ENCODE measurements at regions not wholly inside any gene's neighbourhood (a gene's known extent, or its start where the extent isn't known, plus 50 kb on each side); places are given as distances from the start of the nearest gene placed in this dataset.

GRCh38 chr9:80326105-80326504, 754.3 kb downstream of the TLE4 start:
- Histone ChIP-seq H2BK120ac (ENCODE audit: low read depth, low read length) (no peak overlapping the region), H2BK12ac (ENCODE audit: low read length in 2 of 2) (no peak overlapping the region), H3K4me1 (ENCODE audit: control insufficient read depth, insufficient read depth, low read depth, low read length) (no peaks in the 10 kb centered on the region), H3K9ac (ENCODE audit: low read length) (no peak overlapping the region), H3K27ac (ENCODE audit: low read length, poor library complexity, severe bottlenecking) (no peak overlapping the region), H3K14ac (ENCODE audit: low read length in 2 of 2) (no peak overlapping the region), H3K79me1 (replicated peaks; ENCODE audit: low read length, poor library complexity, severe bottlenecking) (no peaks in the 10 kb centered on the region), H3K4me2 (ENCODE audit: low read length, poor library complexity, severe bottlenecking) (no peak overlapping the region), H3K4ac (ENCODE audit: low read depth in 1 of 2, low read length in 2 of 2) (no peak overlapping the region), H4K8ac (ENCODE audit: low read length) (no peak overlapping the region), H3K9me3 (ENCODE audit: control insufficient read depth, low read length) (peaks cover 24% of the 10 kb centered on the region), H3K4me3 (ENCODE audit: insufficient read depth in 1 of 2, low read depth in 1 of 2, low read length in 2 of 2) (no peak overlapping the region), H2AFZ (ENCODE audit: low read depth, low read length) (no peak overlapping the region), H2BK15ac (ENCODE audit: low read depth, poor library complexity, severe bottlenecking) (no peak overlapping the region), H2BK5ac (ENCODE audit: low read depth, low read length, poor library complexity, severe bottlenecking) (no peak overlapping the region), H3K36me3 (ENCODE audit: control insufficient read depth in 1 of 2, insufficient read depth in 2 of 2, low read depth in 1 of 2, low read length in 2 of 2) (no peaks in the 10 kb centered on the region), H2AK5ac (ENCODE audit: low read length, severe bottlenecking) (no peak overlapping the region), H3K23ac (ENCODE audit: low read length in 2 of 2) (no peak overlapping the region), H4K91ac (ENCODE audit: low read length) (no peak overlapping the region), H3K18ac (ENCODE audit: low read depth in 1 of 2, low read length in 2 of 2) (no peak overlapping the region), H3K27me3 (ENCODE audit: control insufficient read depth in 1 of 2, insufficient read depth in 1 of 2, low read length in 2 of 2) (no peaks in the 10 kb centered on the region)
- no peak for DNase-seq
- WGBS, result 95% methylated on average over 3 of the region's 3 CpGs

- Histone ChIP-seq H2BK15ac (ENCODE audit: low read depth, poor library complexity, severe bottlenecking) (no peak overlapping the region), H2BK120ac (ENCODE audit: low read depth, low read length) (no peak overlapping the region), H3K79me1 (replicated peaks; ENCODE audit: low read length, poor library complexity, severe bottlenecking) (no peaks in the 10 kb centered on the region), H4K91ac (ENCODE audit: low read length) (no peak overlapping the region), H2BK12ac (ENCODE audit: low read length in 2 of 2) (no peak overlapping the region), H3K14ac (ENCODE audit: low read length in 2 of 2) (no peak overlapping the region), H3K4me2 (ENCODE audit: low read length, poor library complexity, severe bottlenecking) (no peak overlapping the region), H3K36me3 (ENCODE audit: control insufficient read depth in 1 of 2, insufficient read depth in 2 of 2, low read depth in 1 of 2, low read length in 2 of 2) (no peaks in the 10 kb centered on the region), H3K9ac (ENCODE audit: low read length) (no peak overlapping the region), H3K23ac (ENCODE audit: low read length in 2 of 2) (no peak overlapping the region), H4K8ac (ENCODE audit: low read length) (no peak overlapping the region), H3K27ac (ENCODE audit: low read length, poor library complexity, severe bottlenecking) (no peak overlapping the region), H3K18ac (ENCODE audit: low read depth in 1 of 2, low read length in 2 of 2) (no peak overlapping the region), H3K9me3 (ENCODE audit: control insufficient read depth, low read length) (peaks cover 6% of the 10 kb centered on the region), H2AK5ac (ENCODE audit: low read length, severe bottlenecking) (no peak overlapping the region), H3K4me1 (ENCODE audit: control insufficient read depth, insufficient read depth, low read depth, low read length) (no peaks in the 10 kb centered on the region), H2AFZ (ENCODE audit: low read depth, low read length) (no peak overlapping the region), H3K27me3 (ENCODE audit: control insufficient read depth in 1 of 2, insufficient read depth in 1 of 2, low read length in 2 of 2) (no peaks in the 10 kb centered on the region), H3K4me3 (ENCODE audit: insufficient read depth in 1 of 2, low read depth in 1 of 2, low read length in 2 of 2) (no peak overlapping the region), H2BK5ac (ENCODE audit: low read depth, low read length, poor library complexity, severe bottlenecking) (no peak overlapping the region), H3K4ac (ENCODE audit: low read depth in 1 of 2, low read length in 2 of 2) (no peak overlapping the region)
- 96% methylated on average over 2 of the region's 3 CpGs for WGBS
- peak; percentile 5 for DNase-seq
Measured at GRCh38 chr9:80320916-80321315, 749.2 kb downstream of the TLE4 start.

- Histone ChIP-seq H2AK5ac (ENCODE audit: low read length, severe bottlenecking) (no peak overlapping the region), H4K91ac (ENCODE audit: low read length) (no peak overlapping the region), H2BK5ac (ENCODE audit: low read depth, low read length, poor library complexity, severe bottlenecking) (no peak overlapping the region), H3K36me3 (ENCODE audit: control insufficient read depth in 1 of 2, insufficient read depth in 2 of 2, low read depth in 1 of 2, low read length in 2 of 2) (no peaks in the 10 kb centered on the region), H4K8ac (ENCODE audit: low read length) (no peak overlapping the region), H3K4me1 (ENCODE audit: control insufficient read depth, insufficient read depth, low read depth, low read length) (no peaks in the 10 kb centered on the region), H3K18ac (ENCODE audit: low read depth in 1 of 2, low read length in 2 of 2) (no peak overlapping the region), H3K23ac (ENCODE audit: low read length in 2 of 2) (no peak overlapping the region), H2BK12ac (ENCODE audit: low read length in 2 of 2) (no peak overlapping the region), H3K4ac (ENCODE audit: low read depth in 1 of 2, low read length in 2 of 2) (no peak overlapping the region), H2BK15ac (ENCODE audit: low read depth, poor library complexity, severe bottlenecking) (no peak overlapping the region), H3K4me2 (ENCODE audit: low read length, poor library complexity, severe bottlenecking) (no peak overlapping the region), H3K27me3 (ENCODE audit: control insufficient read depth in 1 of 2, insufficient read depth in 1 of 2, low read length in 2 of 2) (no peaks in the 10 kb centered on the region), H3K27ac (ENCODE audit: low read length, poor library complexity, severe bottlenecking) (peak overlapping the region; percentile 26), H2BK120ac (ENCODE audit: low read depth, low read length) (no peak overlapping the region), H3K9me3 (ENCODE audit: control insufficient read depth, low read length) (peaks cover 6% of the 10 kb centered on the region), H3K4me3 (ENCODE audit: insufficient read depth in 1 of 2, low read depth in 1 of 2, low read length in 2 of 2) (no peak overlapping the region), H3K79me1 (replicated peaks; ENCODE audit: low read length, poor library complexity, severe bottlenecking) (no peaks in the 10 kb centered on the region), H3K14ac (ENCODE audit: low read length in 2 of 2) (no peak overlapping the region), H3K9ac (ENCODE audit: low read length) (no peak overlapping the region), H2AFZ (ENCODE audit: low read depth, low read length) (no peak overlapping the region)
- peak; percentile 5 for DNase-seq
- WGBS, result 64% methylated on average over 2 of the region's 4 CpGs
Measured at GRCh38 chr9:80320480-80320879, 748.7 kb downstream of the TLE4 start.

GRCh38 chr9:80305136-80305535, 733.4 kb downstream of the TLE4 start:
- no peaks in the 10 kb centered on the region for H3K4me1 ChIP-seq (ENCODE audit: control insufficient read depth, insufficient read depth, low read depth, low read length)
- no peaks in the 10 kb centered on the region for H3K36me3 ChIP-seq (ENCODE audit: control insufficient read depth in 1 of 2, insufficient read depth in 2 of 2, low read depth in 1 of 2, low read length in 2 of 2)
- H2BK15ac ChIP-seq (ENCODE audit: low read depth, poor library complexity, severe bottlenecking), result no peak overlapping the region
- H3K9me3 ChIP-seq (ENCODE audit: control insufficient read depth, low read length), result peaks cover 5% of the 10 kb centered on the region
- H2BK5ac ChIP-seq (ENCODE audit: low read depth, low read length, poor library complexity, severe bottlenecking), result no peak overlapping the region
- no peak overlapping the region for H3K4me2 ChIP-seq (ENCODE audit: low read length, poor library complexity, severe bottlenecking)
- no peaks in the 10 kb centered on the region for H3K27me3 ChIP-seq (ENCODE audit: control insufficient read depth in 1 of 2, insufficient read depth in 1 of 2, low read length in 2 of 2)
- H3K27ac ChIP-seq (ENCODE audit: low read length, poor library complexity, severe bottlenecking), result no peak overlapping the region
- no CpG with 5 or more reads among the region's 1 CpG for whole genome bisulfite sequencing
- no peak overlapping the region for H2AFZ ChIP-seq (ENCODE audit: low read depth, low read length)
- no peak overlapping the region for H4K8ac ChIP-seq (ENCODE audit: low read length)
- no peak overlapping the region for H3K4me3 ChIP-seq (ENCODE audit: insufficient read depth in 1 of 2, low read depth in 1 of 2, low read length in 2 of 2)
- H2AK5ac ChIP-seq (ENCODE audit: low read length, severe bottlenecking), result no peak overlapping the region
- no peak overlapping the region for H3K4ac ChIP-seq (ENCODE audit: low read depth in 1 of 2, low read length in 2 of 2)
- DNase-seq, result peak; percentile 6
- H4K91ac ChIP-seq (ENCODE audit: low read length), result no peak overlapping the region
- H3K23ac ChIP-seq (ENCODE audit: low read length in 2 of 2), result no peak overlapping the region
- H3K14ac ChIP-seq (ENCODE audit: low read length in 2 of 2), result no peak overlapping the region
- H3K9ac ChIP-seq (ENCODE audit: low read length), result no peak overlapping the region
- no peak overlapping the region for H2BK12ac ChIP-seq (ENCODE audit: low read length in 2 of 2)
- H3K18ac ChIP-seq (ENCODE audit: low read depth in 1 of 2, low read length in 2 of 2), result no peak overlapping the region
- H3K79me1 ChIP-seq (replicated peaks; ENCODE audit: low read length, poor library complexity, severe bottlenecking), result no peaks in the 10 kb centered on the region
- no peak overlapping the region for H2BK120ac ChIP-seq (ENCODE audit: low read depth, low read length)

Data from mesenchymal stem cell (in vitro differentiated cells and primary cell).